Adrenal gland (tissue), 9 donors: ENCODE measurements at regions not wholly inside any gene's neighbourhood (a gene's known extent, or its start where the extent isn't known, plus 50 kb on each side); places are given as distances from the start of the nearest gene placed in this dataset.

ENCODE experiments used
- DNase-seq, 7 donors: peaks; one replicate each; pipeline ENCODE4 v3.0.0-alpha.2; 2019 to 2020
- H3K27ac ChIP-seq, 5 donors: fragments of 200-600 bp; sonication (generic) in 4 of 5; 1 replicate in 3 of 5; 2 replicates in 2 of 5; pipeline versions ENCODE4 v1.5.1 to v1.8.0; 2016 to 2020; ENCODE audit warnings: mild to moderate bottlenecking in 1 of 5
- H3K27me3 ChIP-seq: fragments of 200-600 bp; 2 replicates; pipeline ENCODE4 v1.8.0; 2021
- H3K36me3 ChIP-seq, 2 donors: fragments of 200-600 bp; replicated peaks in 1 of 2; 1 replicate in 1 of 2; 2 replicates in 1 of 2; pipeline versions ENCODE4 v1.5.1 to v1.8.0; 2018 to 2022
- H3K4me1 ChIP-seq, 2 donors: fragments of 200-600 bp; replicated peaks in 1 of 2; 1 replicate in 1 of 2; 2 replicates in 1 of 2; pipeline versions ENCODE4 v1.5.1 to v1.8.0; 2018 to 2021
- H3K4me3 ChIP-seq, 4 donors: fragments of 200-600 bp; sonication (generic) in 3 of 4; one replicate each; pipeline ENCODE4 v1.5.1; 2016 to 2018
- H3K9me3 ChIP-seq, 3 donors: fragments of 200-600 bp; sonication (generic) in 1 of 3; replicated peaks in 1 of 3; 1 replicate in 2 of 3; 2 replicates in 1 of 3; pipeline versions ENCODE4 v1.5.1 to v1.8.0; 2016 to 2021
- POLR2A ChIP-seq, 2 donors: fragments of 450-650 bp; IDR thresholded peaks; one replicate each; pipeline ENCODE4 v1.6.1; 2017; ENCODE audit warnings: antibody characterized with exemption in 2 of 2, mild to moderate bottlenecking in 2 of 2, moderate library complexity in 1 of 2
- WGBS, 4 donors: extraction: QIAGEN DNeasy Blood & Tissue Kit in 2 of 4; methylation state at CpG; one replicate each; pipeline versions ENCODE4 v1.1.5 to v1.1.7; 2013 to 2017; 5-methylcytosine and 5-hydroxymethylcytosine counted together
- intact Hi-C, 2 donors: fragments of 100-400 bp; cut with DNase I; formaldehyde crosslinking; loops; one replicate each; pipeline versions ENCODE4 v1.14.1 to v1.15.0; 2022 to 2023
- TF ChIP-seq, protein P1 (sequence below), 6 experiments: fragments of 450-650 bp in 4 of 6; fragments of 200-600 bp in 2 of 6; sonication (generic) in 1 of 6; IDR thresholded peaks; 1 replicate in 5 of 6; 2 replicates in 1 of 6; pipeline versions ENCODE4 v1.5.1 to v1.8.0; 2016 to 2021; ENCODE audit warnings: antibody characterized with exemption in 6 of 6, mild to moderate bottlenecking in 2 of 6, moderate library complexity in 1 of 6
- donor health status: healthy with polysubstance abuse.
- donor health status: Bipolar disorder and iron deficiency.
- donor health status: DM: yes; HTN: yes; CAD: no.
- donor health status: DM: no; HTN: no; CAD: no.
- donor health status: DM: no; HTN: no; CAD: no.

DNA sequence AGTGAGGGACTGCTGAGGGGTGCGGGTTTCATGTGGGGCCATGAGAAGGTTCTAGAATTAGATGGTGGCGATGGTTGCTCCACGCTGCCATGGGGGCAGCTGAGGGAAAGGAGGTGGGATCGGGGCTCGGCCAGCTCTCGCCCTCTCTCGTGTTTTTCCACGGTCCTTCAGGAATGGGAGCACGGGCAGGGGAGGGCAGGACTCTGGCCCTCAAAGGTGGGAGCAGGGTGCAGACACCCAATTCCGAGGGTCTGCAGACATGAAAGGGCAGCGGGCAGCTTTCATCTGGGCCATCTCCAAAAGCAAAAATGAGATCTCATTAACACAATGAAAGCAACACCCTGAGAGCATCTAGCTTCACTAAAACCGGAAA, 53.4 kb upstream of the SALL3 start:
- Histone ChIP-seq H3K36me3 (no peaks in the 10 kb centered on the region), H3K27ac (no peak overlapping the region), H3K4me3 (no peak overlapping the region), H3K9me3 (no peaks in the 10 kb centered on the region), H3K27me3 (no peaks in the 10 kb centered on the region), H3K4me1 (no peaks in the 10 kb centered on the region)
- 84 to 90% (median 88%) methylated on average over 12 of the region's 12 CpGs for WGBS, 4 donors
- TF ChIP-seq, protein P1, sequence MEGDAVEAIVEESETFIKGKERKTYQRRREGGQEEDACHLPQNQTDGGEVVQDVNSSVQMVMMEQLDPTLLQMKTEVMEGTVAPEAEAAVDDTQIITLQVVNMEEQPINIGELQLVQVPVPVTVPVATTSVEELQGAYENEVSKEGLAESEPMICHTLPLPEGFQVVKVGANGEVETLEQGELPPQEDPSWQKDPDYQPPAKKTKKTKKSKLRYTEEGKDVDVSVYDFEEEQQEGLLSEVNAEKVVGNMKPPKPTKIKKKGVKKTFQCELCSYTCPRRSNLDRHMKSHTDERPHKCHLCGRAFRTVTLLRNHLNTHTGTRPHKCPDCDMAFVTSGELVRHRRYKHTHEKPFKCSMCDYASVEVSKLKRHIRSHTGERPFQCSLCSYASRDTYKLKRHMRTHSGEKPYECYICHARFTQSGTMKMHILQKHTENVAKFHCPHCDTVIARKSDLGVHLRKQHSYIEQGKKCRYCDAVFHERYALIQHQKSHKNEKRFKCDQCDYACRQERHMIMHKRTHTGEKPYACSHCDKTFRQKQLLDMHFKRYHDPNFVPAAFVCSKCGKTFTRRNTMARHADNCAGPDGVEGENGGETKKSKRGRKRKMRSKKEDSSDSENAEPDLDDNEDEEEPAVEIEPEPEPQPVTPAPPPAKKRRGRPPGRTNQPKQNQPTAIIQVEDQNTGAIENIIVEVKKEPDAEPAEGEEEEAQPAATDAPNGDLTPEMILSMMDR (IDR thresholded peaks at IDR 0.05): no peak
- TF ChIP-seq POLR2A (IDR thresholded peaks at IDR 0.05): no peak
- DNase-seq: no peak
- intact Hi-C loops: no loop called here

- Histone ChIP-seq H3K9me3 (no peaks in the 10 kb centered on the region), H3K27me3 (peaks cover 6% of the 10 kb centered on the region), H3K27ac (no peak overlapping the region), H3K36me3 (no peaks in the 10 kb centered on the region), H3K4me1 (no peaks in the 10 kb centered on the region), H3K4me3 (no peak overlapping the region)
- intact Hi-C loops: no loop called here
- TF ChIP-seq, protein P1 (IDR thresholded peaks at IDR 0.05): no peak
- TF ChIP-seq POLR2A (IDR thresholded peaks at IDR 0.05): no peak
- 48 to 71% (median 68%) methylated on average over 8 to 10 of the region's 10 CpGs for WGBS, 4 donors
- DNase-seq: no peak
These were observed 52.5 kb upstream of the SALL3 start for GRCh38 chr18:78927156-78927555.

DNA sequence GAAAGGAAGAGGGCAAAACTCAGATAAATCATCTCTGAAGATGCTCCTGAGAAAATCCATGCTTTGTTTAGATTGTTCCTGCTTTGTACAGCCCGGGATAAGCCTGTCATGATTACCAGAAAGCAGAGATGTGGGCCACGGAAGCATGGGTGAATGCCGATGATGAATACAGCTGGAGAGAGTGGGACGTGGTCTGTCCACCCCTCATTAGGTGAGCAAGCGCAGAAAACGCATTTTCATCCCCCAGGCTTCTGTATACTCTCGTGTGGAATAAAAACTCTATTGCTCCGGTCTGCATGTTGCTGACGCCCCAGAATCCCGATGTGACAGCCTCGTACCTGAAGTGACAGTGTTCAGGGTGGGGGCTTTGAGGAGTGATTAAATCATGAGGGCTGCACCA, 52.0 kb upstream of the SALL3 start:
- peaks cover 6% of the 10 kb centered on the region for H3K27me3 ChIP-seq
- no peaks in the 10 kb centered on the region for H3K9me3 ChIP-seq
- H3K27ac ChIP-seq: no peak overlapping the region
- intact Hi-C loops: no loop called here
- 76 to 91% (median 83%) methylated on average over 11 of the region's 11 CpGs for WGBS, 4 donors
- TF ChIP-seq, protein P1 (IDR thresholded peaks at IDR 0.05): no peak
- TF ChIP-seq POLR2A (IDR thresholded peaks at IDR 0.05): no peak
- H3K4me1 ChIP-seq: no peaks in the 10 kb centered on the region
- H3K36me3 ChIP-seq: no peaks in the 10 kb centered on the region
- no peak for DNase-seq
- no peak overlapping the region for H3K4me3 ChIP-seq

DNA sequence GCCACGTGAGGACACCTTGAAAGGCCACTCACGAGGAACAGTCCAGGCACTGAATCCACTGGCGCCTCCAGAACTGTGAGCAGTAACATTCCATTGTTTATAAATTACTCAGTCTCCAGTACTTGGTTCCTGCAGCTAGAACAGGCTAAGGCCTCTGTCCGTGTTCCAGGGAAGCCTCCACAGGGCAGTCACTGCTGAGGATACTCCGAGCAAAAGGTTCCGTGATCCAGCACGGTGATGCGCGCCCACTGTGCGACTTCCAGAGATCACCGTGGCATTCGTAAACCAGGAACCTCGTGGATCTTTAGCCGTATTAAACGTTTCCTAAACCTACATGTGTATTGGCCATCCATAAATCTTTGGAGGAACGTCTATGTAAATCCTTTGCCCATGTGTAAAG, 51.5 kb upstream of the SALL3 start:
- H3K4me3 ChIP-seq: no peak overlapping the region
- H3K27me3 ChIP-seq: peaks cover 6% of the 10 kb centered on the region
- WGBS, 4 donors: 84 to 91% (median 90%) methylated on average over 16 of the region's 16 CpGs
- no peak overlapping the region for H3K27ac ChIP-seq
- H3K9me3 ChIP-seq: no peaks in the 10 kb centered on the region
- H3K36me3 ChIP-seq: no peaks in the 10 kb centered on the region
- no peaks in the 10 kb centered on the region for H3K4me1 ChIP-seq
- no peak for TF ChIP-seq POLR2A (IDR thresholded peaks at IDR 0.05)
- TF ChIP-seq, protein P1 (IDR thresholded peaks at IDR 0.05): no peak
- DNase-seq: no peak
- intact Hi-C loops: no loop called here
